ENCODE measurements at regions not wholly inside any gene's neighbourhood (a gene's known extent, or its start where the extent isn't known, plus 50 kb on each side); places are given as distances from the start of the nearest gene placed in this dataset.

- peaks cover 4% of the 10 kb centered on the region for H3K27me3 Mint-ChIP-seq
- H3K4me3 Mint-ChIP-seq: no peak overlapping the region
- DNase-seq: no peak
- H3K27ac Mint-ChIP-seq: no peak overlapping the region
- CTCF ChIA-PET: no interaction called here
- no peaks in the 10 kb centered on the region for H3K4me1 Mint-ChIP-seq
- H3K9me3 Mint-ChIP-seq: no peaks in the 10 kb centered on the region
- H3K36me3 Mint-ChIP-seq: no peaks in the 10 kb centered on the region
These were observed 326.9 kb downstream of the GRIN2B start for GRCh38 chr12:13654456-13654855.

GRCh38 chr12:13652105-13652504, 329.3 kb downstream of the GRIN2B start:
- Mint-ChIP-seq H3K36me3 (no peaks in the 10 kb centered on the region), H3K4me3 (no peak overlapping the region), H3K4me1 (no peaks in the 10 kb centered on the region), H3K9me3 (no peaks in the 10 kb centered on the region), H3K27me3 (peaks cover 4% of the 10 kb centered on the region), H3K27ac (no peak overlapping the region)
- no peak for DNase-seq
- CTCF ChIA-PET: no interaction called here

GRCh38 chr12:13635709-13636108, 345.7 kb downstream of the GRIN2B start:
- Mint-ChIP-seq H3K4me3 (no peak overlapping the region), H3K4me1 (no peaks in the 10 kb centered on the region), H3K9me3 (no peaks in the 10 kb centered on the region), H3K36me3 (no peaks in the 10 kb centered on the region), H3K27me3 (no peaks in the 10 kb centered on the region), H3K27ac (no peak overlapping the region)
- DNase-seq: no peak
- CTCF ChIA-PET: no interaction called here

- no peak for DNase-seq
- no peak overlapping the region for H3K27ac Mint-ChIP-seq
- CTCF ChIA-PET: no interaction called here
- H3K36me3 Mint-ChIP-seq: no peaks in the 10 kb centered on the region
- H3K4me3 Mint-ChIP-seq: no peak overlapping the region
- no peaks in the 10 kb centered on the region for H3K4me1 Mint-ChIP-seq
- H3K9me3 Mint-ChIP-seq: no peaks in the 10 kb centered on the region
- H3K27me3 Mint-ChIP-seq: peaks cover 5% of the 10 kb centered on the region
These were observed 349.5 kb downstream of the GRIN2B start for GRCh38 chr12:13631873-13632272.

GRCh38 chr12:13630354-13630753, 351.0 kb downstream of the GRIN2B start:
- H3K9me3 Mint-ChIP-seq: no peaks in the 10 kb centered on the region
- CTCF ChIA-PET: no interaction called here
- no peak overlapping the region for H3K27ac Mint-ChIP-seq

GRCh38 chr12:13628067-13628466, 353.3 kb downstream of the GRIN2B start:
- no peaks in the 10 kb centered on the region for H3K36me3 Mint-ChIP-seq
- CTCF ChIA-PET: interaction anchor here (0.6 kb wide), 1 partner anchor 668 kb away, joined by 3 read pairs; no protein-coding TSS in a partner anchor
- no peaks in the 10 kb centered on the region for H3K9me3 Mint-ChIP-seq
- H3K27ac Mint-ChIP-seq: no peak overlapping the region
- no peak for DNase-seq
- H3K27me3 Mint-ChIP-seq: peaks cover 5% of the 10 kb centered on the region
- no peaks in the 10 kb centered on the region for H3K4me1 Mint-ChIP-seq
- H3K4me3 Mint-ChIP-seq: no peak overlapping the region

More at GRCh38 chr12:13630354-13630753, 351.0 kb downstream of the GRIN2B start:
- no peak for DNase-seq
- no peaks in the 10 kb centered on the region for H3K36me3 Mint-ChIP-seq
- H3K4me3 Mint-ChIP-seq: no peak overlapping the region
- H3K27me3 Mint-ChIP-seq: peaks cover 5% of the 10 kb centered on the region
- H3K4me1 Mint-ChIP-seq: no peaks in the 10 kb centered on the region

GRCh38 chr12:13627536-13627935, 353.9 kb downstream of the GRIN2B start:
- Mint-ChIP-seq H3K36me3 (no peaks in the 10 kb centered on the region), H3K9me3 (no peaks in the 10 kb centered on the region), H3K27ac (no peak overlapping the region), H3K4me1 (no peaks in the 10 kb centered on the region), H3K4me3 (no peak overlapping the region), H3K27me3 (peaks cover 5% of the 10 kb centered on the region)
- DNase-seq: no peak
- CTCF ChIA-PET: no interaction called here

- CTCF ChIA-PET: no interaction called here
- no peak overlapping the region for H3K4me3 Mint-ChIP-seq
These were observed 368.1 kb downstream of the GRIN2B start for GRCh38 chr12:13613297-13613696.

GRCh38 chr12:13609894-13610679, 371.3 kb downstream of the GRIN2B start:
- CTCF ChIA-PET: no interaction called here
- Mint-ChIP-seq H3K9me3 (no peaks in the 10 kb centered on the region), H3K36me3 (no peaks in the 10 kb centered on the region), H3K27ac (no peak overlapping the region), H3K4me3 (no peak overlapping the region), H3K27me3 (no peaks in the 10 kb centered on the region), H3K4me1 (no peaks in the 10 kb centered on the region)
- no peak for DNase-seq

More at GRCh38 chr12:13613297-13613696, 368.1 kb downstream of the GRIN2B start:
- Mint-ChIP-seq H3K27me3 (peaks cover 4% of the 10 kb centered on the region), H3K27ac (no peak overlapping the region), H3K36me3 (no peaks in the 10 kb centered on the region), H3K4me1 (no peaks in the 10 kb centered on the region), H3K9me3 (no peaks in the 10 kb centered on the region)
- no peak for DNase-seq

GRCh38 chr12:13606290-13606689, 375.1 kb downstream of the GRIN2B start:
- DNase-seq: no peak
- Mint-ChIP-seq H3K36me3 (no peaks in the 10 kb centered on the region), H3K9me3 (no peaks in the 10 kb centered on the region), H3K27me3 (no peaks in the 10 kb centered on the region), H3K27ac (no peak overlapping the region), H3K4me3 (no peak overlapping the region), H3K4me1 (no peaks in the 10 kb centered on the region)
- CTCF ChIA-PET: no interaction called here

- CTCF ChIA-PET: no interaction called here
- DNase-seq: no peak
- H3K9me3 Mint-ChIP-seq: no peaks in the 10 kb centered on the region
- no peaks in the 10 kb centered on the region for H3K27me3 Mint-ChIP-seq
- no peak overlapping the region for H3K4me3 Mint-ChIP-seq
- H3K4me1 Mint-ChIP-seq: no peaks in the 10 kb centered on the region
- no peaks in the 10 kb centered on the region for H3K36me3 Mint-ChIP-seq
- H3K27ac Mint-ChIP-seq: no peak overlapping the region
These were observed 377.4 kb downstream of the GRIN2B start for GRCh38 chr12:13603953-13604352.

- no peaks in the 10 kb centered on the region for H3K36me3 Mint-ChIP-seq
- DNase-seq: no peak
- no peak overlapping the region for H3K27ac Mint-ChIP-seq
- no peaks in the 10 kb centered on the region for H3K4me1 Mint-ChIP-seq
- H3K9me3 Mint-ChIP-seq: no peaks in the 10 kb centered on the region
- CTCF ChIA-PET: no interaction called here
- no peak overlapping the region for H3K4me3 Mint-ChIP-seq
- H3K27me3 Mint-ChIP-seq: no peaks in the 10 kb centered on the region
These were observed 379.2 kb downstream of the GRIN2B start for GRCh38 chr12:13602172-13602571.

GRCh38 chr12:13599176-13599575, 382.2 kb downstream of the GRIN2B start:
- CTCF ChIA-PET: no interaction called here

GRCh38 chr12:13597837-13598236, 383.6 kb downstream of the GRIN2B start:
- no peak overlapping the region for H3K27ac Mint-ChIP-seq
- peaks cover 4% of the 10 kb centered on the region for H3K27me3 Mint-ChIP-seq
- no peak for DNase-seq
- H3K36me3 Mint-ChIP-seq: no peaks in the 10 kb centered on the region
- H3K4me1 Mint-ChIP-seq: peaks cover 3% of the 10 kb centered on the region
- no peak overlapping the region for H3K4me3 Mint-ChIP-seq
- H3K9me3 Mint-ChIP-seq: peaks cover 2% of the 10 kb centered on the region
- CTCF ChIA-PET: no interaction called here

More at GRCh38 chr12:13599176-13599575, 382.2 kb downstream of the GRIN2B start:
- no peaks in the 10 kb centered on the region for H3K4me1 Mint-ChIP-seq
- no peak overlapping the region for H3K27ac Mint-ChIP-seq
- no peak for DNase-seq
- peaks cover 2% of the 10 kb centered on the region for H3K9me3 Mint-ChIP-seq
- no peaks in the 10 kb centered on the region for H3K36me3 Mint-ChIP-seq
- peaks cover 4% of the 10 kb centered on the region for H3K27me3 Mint-ChIP-seq
- H3K4me3 Mint-ChIP-seq: no peak overlapping the region

- Mint-ChIP-seq H3K4me3 (no peak overlapping the region), H3K27me3 (peaks cover 4% of the 10 kb centered on the region), H3K4me1 (peaks cover 10% of the 10 kb centered on the region), H3K9me3 (peaks cover 2% of the 10 kb centered on the region), H3K27ac (no peak overlapping the region), H3K36me3 (no peaks in the 10 kb centered on the region)
- DNase-seq: no peak
- CTCF ChIA-PET: no interaction called here
These were observed 384.2 kb downstream of the GRIN2B start for GRCh38 chr12:13597166-13597565.

Measured in activated naive CD4-positive, alpha-beta T cell treated with anti-CD3 and anti-CD28 coated beads, Interleukin-2, amount 10 ng/mL, durations not matched to agents 7 days and 5 days (primary cell).